Stimulated activated CD4-positive, alpha-beta T cell treated with anti-CD3 and anti-CD28 coated beads, Interleukin-4, amount 100 ng/mL, for 24 hours (primary cell): ENCODE measurements at regions not wholly inside any gene's neighbourhood (a gene's known extent, or its start where the extent isn't known, plus 50 kb on each side); places are given as distances from the start of the nearest gene placed in this dataset.

ENCODE experiments used
- DNase-seq: peaks from one replicate; pipeline ENCODE4 v3.0.0-alpha.2; 2020

DNA sequence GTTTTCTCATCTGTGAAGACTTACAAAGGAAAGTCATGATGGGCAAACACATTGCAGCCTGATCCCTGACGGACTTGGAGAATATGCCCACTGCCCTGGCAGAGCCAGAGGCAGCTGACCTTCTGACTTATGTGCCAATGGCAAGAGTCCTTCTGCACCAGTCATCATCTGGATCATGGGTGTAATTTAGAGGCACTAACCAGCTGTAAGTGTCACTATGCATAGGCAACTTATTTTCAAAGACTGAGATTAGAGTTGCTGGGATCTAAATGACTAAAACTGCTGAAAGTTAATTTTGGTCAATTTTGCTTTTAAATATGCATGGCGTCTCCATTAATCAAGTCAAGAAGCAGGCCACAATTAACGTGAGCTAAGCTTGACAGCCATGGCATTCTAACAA lies 261.2 kb downstream of the BCL11A start:
- no peak for DNase-seq

DNA sequence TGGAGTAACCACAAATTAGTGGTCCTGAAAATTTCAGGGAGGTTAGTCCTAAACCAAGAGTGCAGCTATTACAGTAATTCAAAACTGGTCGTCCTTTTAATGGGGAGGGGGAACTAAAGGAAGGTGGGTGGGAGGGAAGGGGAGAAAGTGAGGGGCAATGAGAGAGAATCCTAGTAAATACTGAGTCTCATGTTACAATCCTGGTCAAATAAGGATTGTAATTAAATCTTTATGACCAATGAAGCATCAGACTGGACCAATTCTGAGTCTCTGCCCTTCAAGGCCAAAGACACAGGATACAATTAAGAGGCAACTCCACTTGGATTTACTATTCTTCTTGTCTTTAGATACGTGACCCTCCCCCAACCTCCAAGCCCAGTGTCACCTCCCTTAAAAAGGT lies 262.9 kb downstream of the BCL11A start:
- no peak for DNase-seq

DNA sequence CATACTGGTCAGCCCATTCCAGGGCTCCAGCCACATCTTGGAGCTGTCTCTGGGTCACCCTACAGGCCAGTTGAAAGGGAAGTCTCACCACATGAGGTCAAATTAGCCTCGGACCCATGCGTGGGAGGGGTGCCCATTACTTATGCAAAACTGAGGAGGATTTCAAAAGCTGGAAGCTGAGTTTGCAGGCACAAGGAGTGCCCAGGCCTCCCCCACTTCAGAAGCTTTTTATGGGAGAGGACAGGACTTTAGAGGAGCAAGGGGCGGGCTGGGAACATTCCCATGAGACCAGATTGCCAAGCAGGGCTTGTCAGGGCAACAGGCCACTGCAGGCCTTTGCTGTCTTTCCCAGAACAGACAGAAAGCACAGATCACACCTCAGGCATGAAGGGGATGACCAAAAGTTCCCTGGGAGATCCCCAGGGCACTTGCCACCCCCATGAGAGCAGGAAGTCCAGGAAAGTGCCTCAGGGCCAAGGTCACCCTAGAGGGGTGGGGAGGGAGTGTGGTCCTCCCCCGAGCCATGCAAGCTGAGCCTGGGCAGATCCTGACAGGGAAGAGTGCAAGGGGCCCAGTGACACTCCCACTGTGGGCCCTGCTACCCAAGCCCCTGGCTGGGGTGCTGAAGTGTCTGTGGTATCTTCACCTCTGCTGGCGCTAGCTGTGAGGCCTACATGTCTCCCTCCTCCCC lies 267.7 kb downstream of the BCL11A start:
- DNase-seq = no peak

DNA sequence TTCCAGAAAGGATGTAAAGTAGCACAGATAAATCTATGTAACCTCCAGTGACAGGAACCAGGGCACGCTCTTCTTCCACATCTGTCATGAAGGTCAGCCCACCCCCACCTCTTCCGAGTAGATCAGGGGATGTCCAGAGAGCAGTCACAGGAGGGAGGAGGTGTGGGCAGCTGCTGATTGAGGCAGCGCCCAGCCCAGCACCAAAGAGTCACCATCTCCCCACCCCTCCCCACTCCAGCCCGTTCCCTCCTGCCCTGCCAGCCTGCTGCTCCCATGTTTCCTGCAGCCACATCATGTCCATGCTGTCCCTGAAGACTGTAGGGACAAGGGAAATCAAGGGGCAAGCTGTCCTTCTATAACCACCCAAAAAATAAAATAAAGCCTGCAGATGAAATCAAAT lies 269.8 kb downstream of the BCL11A start:
- DNase-seq = no peak

DNA sequence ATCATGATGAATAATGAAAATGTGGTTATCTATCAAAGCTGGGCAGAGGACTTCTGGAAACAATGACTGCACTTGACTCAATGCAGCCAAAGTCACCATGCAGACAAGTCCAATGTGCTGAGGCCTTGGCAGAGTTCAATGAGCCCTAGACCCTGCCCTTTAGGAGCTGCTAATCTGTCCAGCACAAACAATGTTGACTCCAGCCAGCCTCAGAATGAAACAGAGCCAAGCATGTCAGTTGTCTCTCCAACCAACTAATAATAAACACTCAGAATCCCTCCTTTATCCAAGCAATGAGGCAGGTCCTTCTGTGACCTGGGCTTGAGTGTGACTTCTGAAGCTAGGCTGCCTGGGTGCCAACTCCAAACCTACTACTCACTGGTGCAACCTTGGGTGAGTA lies 270.6 kb downstream of the BCL11A start:
- DNase-seq = no peak

DNA sequence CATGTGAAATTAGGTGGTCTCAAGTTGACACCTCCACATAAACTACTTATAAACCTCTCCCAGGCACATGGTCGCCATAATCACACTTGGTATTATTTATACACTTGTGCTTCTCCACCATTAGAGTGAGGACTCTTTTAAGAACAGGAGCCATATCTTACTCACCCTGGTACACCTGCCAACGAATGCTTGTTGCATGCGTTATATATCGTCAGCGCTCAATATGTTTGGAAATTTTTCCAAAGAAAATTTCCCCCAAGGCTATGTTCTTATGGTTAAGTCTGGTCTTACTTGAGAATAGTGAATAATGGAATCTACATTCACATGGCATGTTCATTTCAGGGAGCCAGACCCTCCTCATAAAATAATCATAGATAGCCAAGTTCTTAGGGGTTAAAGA lies 271.7 kb downstream of the BCL11A start:
- no peak for DNase-seq

DNA sequence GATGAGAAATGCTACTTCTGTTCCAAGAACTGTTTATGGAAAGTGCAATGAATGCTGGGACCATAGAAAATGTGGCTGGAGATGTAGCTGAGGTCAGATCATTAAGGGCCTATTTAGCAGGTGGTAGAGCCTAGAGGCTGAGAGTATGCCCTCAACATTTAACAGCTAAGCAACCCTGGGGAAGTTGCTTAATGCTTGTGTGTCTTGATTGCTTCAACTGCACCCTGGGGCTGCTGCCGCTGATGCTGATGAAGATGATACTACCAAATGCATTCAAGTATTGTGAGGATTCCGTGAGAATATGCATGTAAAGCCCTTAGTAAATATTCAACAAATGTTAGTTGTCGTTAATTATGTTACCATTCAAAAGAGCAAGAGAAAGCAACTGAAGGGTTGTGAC lies 273.2 kb downstream of the BCL11A start:
- DNase-seq = no peak

DNA sequence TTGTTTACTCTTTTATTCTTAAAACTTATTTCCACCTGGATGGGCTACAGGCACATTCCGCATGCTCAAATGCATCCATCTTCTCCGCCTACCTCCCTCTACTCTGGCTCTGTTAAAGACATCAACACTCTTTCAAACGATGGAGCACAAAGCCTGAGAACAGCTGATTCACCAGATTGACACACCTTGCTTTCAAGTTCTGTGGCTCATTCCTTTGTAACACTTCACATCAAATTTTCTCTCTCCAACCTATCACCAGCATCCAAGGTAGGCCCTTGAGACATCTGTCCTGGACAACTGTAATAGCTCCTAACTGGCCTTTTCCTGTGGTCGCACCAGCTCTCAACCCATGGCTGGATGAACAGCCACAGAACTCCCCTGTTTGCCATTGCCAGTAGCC lies 274.5 kb downstream of the BCL11A start:
- no peak for DNase-seq

DNA sequence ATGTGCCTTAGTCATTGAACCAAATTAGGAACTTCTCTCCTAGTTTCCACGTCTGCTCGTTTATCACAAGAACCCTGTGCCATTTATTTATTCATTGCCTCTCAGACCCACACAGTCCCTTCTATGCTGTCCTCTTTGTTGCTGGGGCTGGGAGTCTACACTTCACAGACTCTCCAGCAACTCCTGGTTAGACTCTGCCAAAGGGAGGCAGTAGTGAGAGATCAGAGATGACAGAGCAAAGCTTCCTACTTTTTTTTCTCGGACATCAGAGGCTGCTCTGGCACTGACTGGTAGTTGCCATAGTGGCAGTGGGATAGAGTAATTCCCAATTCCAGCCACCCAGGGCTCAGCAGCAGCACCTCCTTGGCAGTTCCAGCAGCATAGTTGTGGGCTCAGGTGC lies 277.5 kb downstream of the BCL11A start:
- DNase-seq = no peak

DNA sequence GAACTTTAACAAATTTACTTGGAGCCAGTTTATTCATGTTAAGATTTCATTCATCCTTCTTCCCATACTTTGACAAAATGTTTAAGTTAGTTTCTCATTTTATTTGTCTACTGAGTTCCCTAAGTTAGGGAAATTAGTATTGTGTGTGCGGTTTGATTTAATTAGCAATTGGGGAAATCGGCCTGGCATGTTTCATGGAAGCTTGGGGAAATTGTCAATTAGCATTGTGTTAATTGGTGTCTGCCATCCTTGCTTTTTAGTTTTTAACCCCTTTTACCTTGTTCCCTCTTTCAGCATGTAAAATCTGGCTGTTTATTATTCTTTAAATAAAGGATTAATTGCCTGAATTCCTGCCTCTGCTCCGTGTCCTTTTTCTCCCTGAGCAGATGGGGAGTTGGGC lies 279.6 kb downstream of the BCL11A start:
- no peak for DNase-seq

DNA sequence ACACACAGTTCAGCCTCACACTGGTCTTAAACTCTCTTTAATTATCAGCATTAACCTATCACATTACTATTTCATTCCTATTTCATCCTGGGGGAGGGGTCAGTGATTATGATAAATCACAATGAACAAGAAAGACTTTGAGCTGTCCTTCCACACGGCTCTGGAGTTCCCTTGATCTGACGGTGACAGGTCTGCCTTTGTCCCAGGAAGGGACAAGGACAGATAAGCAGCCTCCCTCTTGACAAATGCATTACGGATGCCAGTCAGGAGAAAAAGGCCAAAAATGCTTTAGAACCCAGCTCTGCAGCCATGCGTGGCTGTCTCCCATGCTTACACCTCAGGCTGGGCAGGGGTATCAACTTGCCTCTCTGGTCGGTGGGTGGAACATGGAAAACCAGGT lies 281.7 kb downstream of the BCL11A start:
- DNase-seq = no peak

DNA sequence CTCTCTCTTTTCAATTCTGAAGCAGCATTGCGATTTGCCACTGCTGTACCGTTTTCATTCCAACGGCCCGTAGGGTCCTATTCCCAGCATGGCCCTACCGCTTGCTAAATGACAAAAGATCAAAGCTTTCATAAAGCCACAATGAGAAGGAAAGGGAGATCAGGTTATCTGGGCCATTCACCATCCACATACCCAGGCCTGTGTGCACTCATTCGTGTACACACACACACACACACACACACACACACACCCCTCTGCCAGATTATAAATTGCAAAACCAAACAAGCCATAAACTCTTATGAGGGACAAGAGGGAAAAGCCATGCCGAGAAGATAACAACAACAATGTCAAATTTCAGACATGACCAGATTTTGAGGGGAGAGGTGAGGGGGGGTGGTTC lies 282.3 kb downstream of the BCL11A start:
- DNase-seq = no peak

DNA sequence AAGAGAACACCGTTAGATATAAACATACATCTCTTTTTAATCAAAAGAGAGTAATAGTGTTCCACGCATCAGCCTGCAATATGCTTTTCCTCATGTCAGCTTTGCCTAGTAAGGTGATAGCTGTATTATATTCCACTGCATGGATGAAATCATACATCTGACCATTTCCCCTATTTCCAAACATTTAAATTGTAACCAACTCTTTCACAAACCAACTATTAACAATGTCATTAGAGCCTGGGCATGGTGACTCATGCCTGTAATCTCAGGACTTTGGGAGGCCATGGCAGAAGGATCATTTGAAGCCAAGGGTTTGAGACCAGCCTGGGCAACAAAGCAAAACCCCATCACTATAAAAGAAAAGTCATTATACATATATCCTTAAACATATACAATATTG lies 284.8 kb downstream of the BCL11A start:
- DNase-seq = no peak

DNA sequence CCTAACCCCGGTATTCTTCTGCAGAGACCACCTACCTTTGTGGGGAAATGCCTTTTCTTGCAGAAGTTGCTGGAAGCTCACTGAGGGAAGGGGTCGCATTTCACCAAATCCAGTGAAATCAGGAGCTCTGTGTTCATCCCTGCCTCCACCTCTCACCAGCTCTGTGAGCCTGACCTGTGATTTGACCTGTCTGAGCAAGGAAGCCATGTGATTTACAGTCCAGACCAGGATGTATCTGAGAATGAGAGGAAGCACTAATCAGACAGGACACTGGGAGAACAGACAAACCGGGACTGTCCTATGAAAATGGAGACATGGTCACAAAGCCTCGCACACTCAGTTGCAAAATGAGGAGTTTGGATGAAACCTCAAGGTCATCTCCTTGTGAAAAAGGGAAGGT lies 285.4 kb downstream of the BCL11A start:
- no peak for DNase-seq

DNA sequence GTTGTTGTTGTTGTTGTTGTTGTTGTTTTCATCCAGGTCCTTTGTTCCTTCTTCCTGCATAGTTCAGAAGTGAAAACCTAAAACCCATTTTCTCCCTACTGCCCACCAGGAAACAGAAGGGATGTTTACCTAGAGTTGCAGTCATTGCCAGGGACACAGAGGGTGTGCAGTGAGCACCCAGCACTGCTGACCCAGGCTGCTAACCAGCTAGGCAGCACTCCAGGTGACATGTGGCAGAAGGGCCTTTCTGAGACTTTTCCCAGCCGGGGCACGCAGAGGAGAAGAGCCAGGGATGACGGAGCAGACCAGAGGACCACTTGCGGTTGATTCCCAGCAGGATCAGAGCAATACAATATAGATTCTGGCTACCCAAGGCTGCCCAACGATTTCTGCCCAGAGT lies 286.3 kb downstream of the BCL11A start:
- no peak for DNase-seq

DNA sequence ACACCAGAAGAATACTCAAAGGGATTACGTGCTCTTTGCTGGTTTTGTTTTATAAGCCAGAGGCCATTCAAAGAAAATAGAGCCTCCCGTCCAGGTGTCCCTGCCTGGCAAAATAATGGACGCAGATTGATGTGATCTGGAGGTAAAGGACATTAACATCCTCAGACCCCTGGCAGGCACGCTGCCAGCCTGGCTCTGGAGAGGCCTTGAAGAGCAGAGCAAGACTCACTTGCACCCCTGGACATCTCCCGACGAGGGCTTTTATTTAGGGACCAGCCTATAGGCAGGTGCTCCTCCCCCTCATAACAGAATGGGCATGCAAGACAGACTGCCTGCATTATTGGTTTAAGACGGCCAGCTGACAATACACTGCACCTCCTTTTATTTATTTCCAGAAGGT lies 291.3 kb downstream of the BCL11A start:
- DNase-seq = no peak

DNA sequence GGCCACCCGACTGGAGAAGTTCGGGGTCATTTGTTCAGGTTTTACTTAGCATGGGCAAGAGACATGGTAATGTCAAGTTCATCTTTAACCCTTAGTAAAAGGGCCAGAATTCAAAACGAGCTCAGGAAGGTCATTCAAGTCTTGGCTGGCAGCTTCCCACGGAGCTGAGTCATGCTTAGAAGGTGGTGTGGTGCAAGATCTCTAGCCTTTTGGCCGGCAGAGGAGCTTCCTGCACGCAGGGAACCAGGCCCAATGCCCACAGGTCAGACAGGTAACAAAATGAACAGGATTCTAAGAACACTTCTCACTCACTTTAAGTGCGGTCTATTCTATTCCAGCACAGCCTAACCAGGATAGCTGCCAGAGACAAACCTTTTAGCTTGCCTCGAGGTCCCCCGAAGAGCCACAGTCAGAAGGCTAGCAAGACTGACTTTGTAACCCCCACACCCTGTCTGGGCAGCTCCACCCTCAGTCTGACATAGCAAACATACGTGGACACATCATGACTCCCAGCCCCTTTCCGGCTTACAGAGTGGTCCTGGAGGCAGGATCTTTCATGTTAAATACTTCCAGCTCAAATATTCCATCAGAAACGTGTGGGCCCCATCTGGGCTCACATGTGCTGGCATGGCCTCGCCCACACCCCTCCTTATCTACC lies 292.7 kb downstream of the BCL11A start:
- DNase-seq = no peak

DNA sequence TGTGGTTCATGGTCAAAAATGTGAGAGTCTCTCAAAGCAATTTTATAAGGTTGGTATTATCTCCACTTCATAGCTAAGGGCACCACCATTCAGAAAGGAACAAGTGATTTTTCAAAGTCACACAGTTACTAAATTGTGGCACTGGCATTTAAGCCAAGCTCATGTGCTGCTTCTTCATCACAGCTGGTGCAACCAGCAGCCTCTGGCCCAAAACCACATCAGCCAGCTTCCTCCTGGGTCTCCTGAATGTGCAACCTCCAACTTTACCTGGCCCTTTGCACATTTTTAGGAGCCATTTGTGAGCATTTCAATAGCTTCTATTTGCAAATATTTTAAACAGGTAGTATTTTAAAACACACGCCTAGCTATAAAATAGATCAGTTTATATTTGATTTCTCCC lies 293.7 kb downstream of the BCL11A start:
- DNase-seq = no peak

DNA sequence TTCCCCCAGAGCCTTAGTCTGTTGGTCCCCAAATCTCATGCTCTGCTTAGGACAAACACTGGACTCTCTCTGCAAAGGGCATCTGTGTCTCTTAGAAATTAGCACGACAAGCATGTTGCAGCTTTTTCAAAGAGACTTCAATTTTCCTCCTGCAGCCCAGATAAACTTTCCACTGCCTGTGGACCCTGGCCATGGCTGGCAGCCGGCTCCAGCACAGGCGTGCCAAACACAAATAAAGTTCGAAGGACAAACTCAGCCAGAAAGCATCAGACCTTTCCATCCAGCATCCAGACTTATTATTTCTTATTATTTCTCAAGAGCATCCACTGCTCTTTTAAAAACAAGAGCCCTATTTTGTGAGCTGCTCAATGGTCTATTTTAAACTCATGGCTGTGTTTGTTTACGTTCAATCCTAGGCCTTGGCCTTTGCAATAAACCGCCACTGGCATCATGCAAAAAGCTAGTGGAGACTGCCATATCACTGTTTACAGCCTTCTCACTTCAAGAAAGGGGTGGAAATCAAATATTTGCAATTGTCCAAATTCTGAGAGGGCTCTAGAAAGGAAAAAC lies 300.8 kb downstream of the BCL11A start:
- DNase-seq = no peak

DNA sequence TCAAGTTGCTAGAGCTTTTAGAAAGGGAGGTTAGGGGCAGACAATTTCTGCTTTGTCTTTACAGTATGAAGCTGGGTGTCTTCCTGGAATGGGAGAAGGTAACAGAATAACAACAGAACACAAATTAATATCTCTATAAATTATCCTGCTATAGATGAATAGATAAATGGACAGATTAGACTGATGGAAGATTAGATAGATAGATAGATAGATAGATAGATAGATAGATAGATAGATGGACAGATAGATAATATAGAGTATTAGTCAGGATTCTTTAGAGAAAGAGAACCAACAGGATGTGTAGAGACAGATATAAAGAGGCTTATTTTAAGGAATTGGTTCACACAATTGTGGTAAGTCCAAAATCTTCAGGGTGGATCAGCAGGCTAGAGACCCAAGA lies 302.2 kb downstream of the BCL11A start:
- no peak for DNase-seq

DNA sequence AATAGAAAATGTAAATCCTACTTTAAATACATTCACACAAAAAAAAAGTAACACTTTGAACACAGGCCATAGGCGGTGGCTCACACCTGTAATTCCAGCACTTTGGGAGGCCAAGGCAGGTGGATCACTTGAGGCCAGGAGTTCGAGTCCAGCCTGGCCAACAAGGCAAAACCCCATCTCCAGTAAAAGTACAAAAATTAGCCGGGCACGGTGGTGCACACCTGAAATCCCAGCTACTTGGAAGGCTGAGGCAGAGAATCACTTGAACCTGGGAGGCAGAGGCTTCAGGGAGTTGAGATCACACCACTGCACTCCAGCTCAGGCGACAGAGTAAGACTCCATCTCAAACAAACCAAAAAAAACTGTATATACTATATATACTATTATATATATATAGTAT lies 303.6 kb downstream of the BCL11A start:
- no peak for DNase-seq

DNA sequence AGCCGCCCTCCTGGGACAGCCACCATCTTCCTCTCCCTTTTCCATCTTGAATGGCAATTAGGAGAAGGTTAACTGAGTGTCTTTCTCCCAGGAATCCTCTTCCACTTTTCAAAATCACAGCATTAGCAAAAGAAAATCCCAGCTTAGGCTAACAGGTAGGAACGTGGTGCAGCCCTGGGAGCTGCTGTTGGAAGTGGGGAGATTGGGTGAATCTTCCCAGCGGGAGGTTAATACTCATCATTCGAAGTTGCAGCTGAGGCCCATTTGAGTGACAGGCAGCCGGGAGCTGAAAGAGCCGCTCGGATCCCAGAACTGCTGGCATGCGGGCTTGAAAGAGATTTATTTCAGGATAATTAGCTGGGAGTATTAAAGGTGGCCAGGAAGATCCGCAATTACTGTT lies 306.0 kb downstream of the BCL11A start:
- DNase-seq = no peak

DNA sequence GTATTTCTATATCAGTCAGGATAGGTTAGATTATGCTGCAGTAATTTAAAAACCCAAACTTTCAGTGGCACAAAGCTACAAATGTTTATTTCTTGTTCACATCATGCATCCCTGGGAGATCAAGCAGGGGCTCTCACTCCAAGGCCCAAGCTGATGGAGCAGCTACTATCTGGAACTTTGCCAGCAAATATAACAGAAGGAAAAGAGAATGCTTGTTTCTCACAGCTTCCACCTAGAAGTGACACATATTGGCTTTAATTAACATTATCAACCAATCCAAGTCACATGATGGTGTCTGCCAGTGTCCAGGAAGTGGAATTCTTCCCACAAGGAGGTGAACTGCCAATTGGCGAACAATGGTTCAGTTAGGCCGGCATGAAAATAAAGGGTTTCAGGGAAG lies 306.9 kb downstream of the BCL11A start:
- no peak for DNase-seq

DNA sequence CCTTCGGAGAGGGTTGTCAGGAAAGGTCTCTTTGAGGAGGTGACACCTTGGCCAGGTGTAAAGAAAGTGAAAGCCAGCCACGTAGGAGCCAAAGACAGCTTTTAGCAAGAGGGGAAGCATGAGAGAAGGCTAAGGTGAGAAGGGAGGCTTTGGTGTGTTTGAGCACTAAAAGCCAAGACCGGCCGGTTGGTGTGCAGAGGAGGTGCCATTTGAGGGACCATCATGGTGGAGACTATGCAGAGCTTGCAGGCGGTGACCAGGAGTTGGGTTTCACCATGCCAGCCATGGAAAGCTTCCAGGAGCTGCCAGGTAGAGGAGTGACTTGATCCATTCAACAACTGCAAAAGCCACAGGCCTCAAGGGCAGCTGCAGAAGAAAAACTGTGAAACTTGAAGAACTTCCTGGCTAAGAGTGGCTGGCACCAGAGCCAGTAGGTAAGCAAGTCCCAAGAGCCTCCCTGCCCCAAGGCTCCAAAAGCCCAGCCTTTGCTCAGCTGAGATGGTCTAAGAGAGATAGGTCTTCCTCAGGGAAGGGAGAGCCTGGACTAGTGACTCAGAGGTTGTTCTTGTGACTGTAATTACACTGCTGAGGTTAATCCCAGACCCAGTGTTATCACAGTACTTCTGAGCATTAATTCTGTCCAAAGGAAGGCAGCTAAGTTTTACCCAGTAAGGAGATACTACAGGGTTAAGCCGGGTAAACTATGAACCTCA lies 319.0 kb downstream of the BCL11A start:
- no peak for DNase-seq
